Esophagus muscularis mucosa (tissue), 3 donors: ENCODE measurements at regions not wholly inside any gene's neighbourhood (a gene's known extent, or its start where the extent isn't known, plus 50 kb on each side); places are given as distances from the start of the nearest gene placed in this dataset.

Source experiments
- CTCF ChIP-seq, 3 experiments: fragments of 200-600 bp in 2 of 3; fragments of 450-650 bp in 1 of 3; sonication (generic) in 2 of 3; IDR thresholded peaks; one replicate each; pipeline ENCODE4 v1.5.1; 2017 to 2019; ENCODE audit warnings: antibody characterized with exemption in 3 of 3, mild to moderate bottlenecking in 2 of 3, moderate library complexity in 1 of 3
- POLR2A ChIP-seq: fragments of 450-650 bp; IDR thresholded peaks from one replicate; pipeline ENCODE4 v1.6.1; 2017; ENCODE audit warnings: antibody characterized with exemption, moderate library complexity, mild to moderate bottlenecking, low read depth

DNA sequence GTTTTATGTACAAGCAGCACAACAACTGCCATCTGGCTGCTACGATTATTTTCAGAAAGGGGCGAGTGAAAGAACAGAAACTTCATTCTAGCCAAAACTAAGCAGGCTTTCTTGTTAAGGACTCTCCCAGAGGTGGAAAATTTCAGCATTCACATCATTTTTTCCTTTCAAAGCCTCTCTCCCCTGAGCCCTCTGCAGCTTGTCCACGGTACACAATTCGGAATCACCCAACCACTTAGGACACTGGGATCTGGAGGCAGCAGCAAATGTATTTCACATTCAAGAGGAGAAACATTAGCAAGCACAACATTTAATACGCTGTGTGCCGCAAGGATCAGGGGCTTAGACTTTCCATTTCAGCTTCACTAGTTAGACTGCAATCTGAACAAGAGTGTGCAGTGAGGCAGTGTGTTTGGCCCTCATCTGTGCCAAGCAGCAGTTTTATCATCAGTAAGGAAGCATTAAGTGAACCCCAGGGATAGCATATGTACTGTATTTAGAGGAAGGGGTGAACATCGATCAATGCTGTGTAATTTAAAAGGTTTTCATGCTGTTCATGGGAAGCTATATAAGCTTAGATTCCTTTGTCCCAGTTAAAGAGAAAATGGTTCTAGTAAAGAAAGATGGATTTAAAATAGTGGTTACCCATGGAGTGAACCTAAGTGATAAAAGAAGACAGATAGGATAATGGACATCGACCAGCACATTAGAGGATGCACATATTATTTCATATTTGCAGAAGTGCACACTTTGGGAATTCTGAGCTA, 504.9 kb downstream of the TBL1XR1 start:
- TF ChIP-seq CTCF (IDR thresholded peaks at IDR 0.05) (no peak), POLR2A (no peak)
